GM12892 (cell line): ENCODE measurements at regions not wholly inside any gene's neighbourhood (a gene's known extent, or its start where the extent isn't known, plus 50 kb on each side); places are given as distances from the start of the nearest gene placed in this dataset.
"Not testable (repeated sequence)": the region's sequence is repeated elsewhere in the genome, so short reads cannot be mapped to it uniquely, and the experiment has no call there.

ENCODE experiments used
- DNase-seq: peaks from one replicate; pipeline ENCODE4 v3.0.0; 2011; ENCODE audit not compliant: insufficient read length
- FAIRE-seq: peaks from 2 replicates; lab custom pipeline; 2011; peaks lifted over from hg19 to GRCh38; lab: Jason Lieb, UNC
- POLR2A ChIP-seq: IDR thresholded peaks from 2 replicates; pipeline ENCODE4 v1.6.1; 2011; ENCODE audit warnings: low read depth, low read length, control low read depth
- POLR2AphosphoS5 ChIP-seq: IDR thresholded peaks from 2 replicates; pipeline ENCODE4 v1.6.1; 2011; ENCODE audit warnings: low read depth, low read length, control low read depth
- TAF1 ChIP-seq: IDR thresholded peaks from 2 replicates; pipeline ENCODE4 v1.6.1; 2011; ENCODE audit warnings: low read depth, mild to moderate bottlenecking, control low read depth, low read length, borderline replicate concordance

- no peak for DNase-seq
- no peak for TF ChIP-seq POLR2A
- no peak for TF ChIP-seq POLR2AphosphoS5
- TF ChIP-seq TAF1, result no peak
- no peak for FAIRE-seq
These were observed 239.4 kb downstream of the OXSM start for GRCh38 chr3:26029321-26029720.

- not testable (repeated sequence) for DNase-seq, FAIRE-seq
These were observed 252.2 kb downstream of the OXSM start for GRCh38 chr3:26042126-26042525.

GRCh38 chr3:26049951-26050350 is 260.1 kb downstream of the OXSM start:
- no peak for FAIRE-seq
- TF ChIP-seq TAF1 (no peak), POLR2A (no peak), POLR2AphosphoS5 (no peak)

DNA sequence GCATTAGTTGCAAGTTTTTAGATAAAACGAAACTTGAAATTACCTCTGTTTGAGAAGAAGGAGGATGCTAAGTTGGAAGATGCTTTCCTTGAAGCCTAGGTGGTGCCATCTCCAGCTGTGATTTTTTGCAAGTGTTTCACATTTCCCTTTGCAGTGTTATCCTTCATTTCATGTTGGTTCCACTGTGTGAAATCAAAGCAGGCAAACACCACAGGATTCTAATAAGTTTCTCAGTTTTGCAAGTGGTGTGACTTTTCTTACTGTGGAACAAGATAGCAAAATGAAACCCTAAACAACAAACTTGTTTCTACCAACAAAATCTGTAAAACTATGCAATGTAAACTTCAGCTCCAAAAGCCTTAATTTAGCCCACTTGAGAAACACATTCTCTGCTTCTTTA is 260.9 kb downstream of the OXSM start:
- TF ChIP-seq POLR2A (no peak), TAF1 (no peak), POLR2AphosphoS5 (no peak)
- FAIRE-seq (no peak), DNase-seq (no peak)

More at GRCh38 chr3:26049951-26050350, 260.1 kb downstream of the OXSM start:
- no peak for DNase-seq

GRCh38 chr3:26058901-26059321 is 269.0 kb downstream of the OXSM start:
- TF ChIP-seq POLR2A (no peak), POLR2AphosphoS5 (no peak), TAF1 (no peak)
- FAIRE-seq (no peak), DNase-seq (no peak)

DNA sequence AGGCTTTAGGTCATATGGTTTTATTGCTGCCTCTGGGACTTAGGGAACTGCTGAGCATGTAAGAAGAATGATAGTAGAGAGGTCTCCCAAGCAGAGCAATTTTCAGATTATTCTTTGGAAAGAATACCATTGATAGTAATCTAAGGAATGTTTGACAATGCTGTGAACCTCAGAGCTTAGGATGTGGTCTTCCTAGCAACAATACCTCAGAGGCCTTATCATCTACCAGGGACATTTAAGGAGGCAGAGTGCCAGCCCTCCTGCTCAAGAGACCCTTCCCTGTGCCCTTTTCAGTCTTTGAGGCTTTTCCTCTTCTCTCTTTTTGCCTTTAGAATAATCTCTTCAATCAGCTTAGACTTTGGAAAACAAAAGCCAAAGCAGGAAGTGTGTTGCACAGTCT is 272.1 kb downstream of the OXSM start:
- DNase-seq (no peak), FAIRE-seq (no peak)
- TF ChIP-seq POLR2A (no peak), TAF1 (no peak), POLR2AphosphoS5 (no peak)

DNA sequence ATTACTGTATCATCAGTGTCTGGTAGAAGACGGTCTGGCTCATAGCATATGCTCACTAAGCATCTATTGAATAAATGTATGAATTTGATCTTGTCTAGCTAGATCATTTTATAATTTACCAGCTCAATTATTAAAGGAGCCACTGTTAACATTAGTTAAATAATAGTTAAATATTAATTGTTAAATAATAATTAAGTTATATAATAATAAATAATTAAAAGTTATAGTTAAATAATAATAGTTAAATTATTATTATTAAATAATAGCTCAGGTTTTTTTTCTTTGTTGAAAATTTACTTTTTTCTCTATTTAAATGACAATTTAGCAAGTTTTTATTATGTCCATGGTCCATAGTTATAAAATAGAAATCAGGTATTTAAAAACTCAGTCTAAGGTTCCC is 274.4 kb downstream of the OXSM start:
- TF ChIP-seq TAF1, result no peak
- TF ChIP-seq POLR2AphosphoS5, result no peak
- no peak for DNase-seq
- FAIRE-seq, result no peak

DNA sequence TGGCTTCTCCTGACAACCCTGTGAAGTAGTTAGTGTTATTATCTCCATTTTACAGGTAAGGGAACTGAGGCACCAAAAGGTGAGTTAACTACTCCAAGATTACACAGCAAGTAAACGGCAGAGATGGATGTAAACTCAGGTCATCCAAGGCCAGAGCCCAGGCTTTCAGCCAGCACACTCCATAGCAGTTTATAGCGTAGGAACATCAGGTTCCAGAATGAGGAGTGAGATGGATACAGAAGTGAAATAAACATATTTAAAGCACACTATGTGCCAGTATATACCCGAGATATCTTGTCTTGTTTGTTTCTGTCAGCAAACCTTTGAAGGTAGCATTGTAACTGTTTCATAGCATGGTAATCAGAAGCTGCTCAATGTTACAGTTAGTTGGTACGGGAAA is 279.0 kb downstream of the OXSM start:
- no peak for FAIRE-seq
- TF ChIP-seq TAF1, result no peak
- no peak for TF ChIP-seq POLR2A
- TF ChIP-seq POLR2AphosphoS5, result no peak
- no peak for DNase-seq

DNA sequence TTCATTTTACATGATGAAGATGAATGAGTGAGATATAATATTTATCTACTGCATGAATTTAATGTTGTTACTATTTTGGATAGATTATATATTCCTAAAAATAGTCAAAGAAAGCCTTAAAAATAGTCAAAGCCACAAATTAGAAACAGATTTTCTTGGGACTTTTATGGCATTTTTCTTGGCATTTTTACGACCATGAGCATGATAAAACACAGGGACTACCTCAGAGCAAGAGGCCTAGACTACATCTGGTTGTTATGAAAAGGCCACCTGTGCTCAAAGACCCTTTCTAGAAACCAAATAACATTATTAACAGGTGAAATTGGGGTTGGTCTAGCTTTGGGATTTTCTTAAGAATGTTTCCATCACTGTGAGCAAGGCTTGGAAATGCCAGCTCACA is 281.0 kb downstream of the OXSM start:
- no peak for TF ChIP-seq POLR2AphosphoS5
- TF ChIP-seq POLR2A, result no peak
- no peak for TF ChIP-seq TAF1
- FAIRE-seq, result no peak

DNA sequence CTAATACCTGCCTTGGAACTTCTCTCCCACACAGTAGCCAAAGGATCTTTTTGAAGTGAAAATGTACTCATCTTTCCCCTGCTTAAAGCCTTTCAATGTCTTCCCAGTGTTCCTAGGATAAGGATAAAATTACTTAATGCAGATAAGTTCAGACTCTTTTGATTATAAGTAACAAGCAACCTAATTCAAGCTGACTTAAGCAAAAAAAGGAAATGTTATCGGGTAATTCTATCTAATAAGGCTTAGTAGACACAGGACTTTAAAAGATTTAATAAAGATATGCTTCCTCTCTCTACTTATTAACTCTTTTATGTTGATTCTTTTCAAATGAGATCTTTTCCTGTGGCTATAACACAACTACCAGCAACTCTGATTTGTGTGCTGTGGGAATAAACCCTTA is 284.2 kb downstream of the OXSM start:
- DNase-seq (no peak), FAIRE-seq (no peak)
- no peak for TF ChIP-seq POLR2AphosphoS5
- TF ChIP-seq POLR2A, result no peak
- no peak for TF ChIP-seq TAF1

More for the DNA sequence above, 281.0 kb downstream of the OXSM start:
- DNase-seq, result no peak

DNA sequence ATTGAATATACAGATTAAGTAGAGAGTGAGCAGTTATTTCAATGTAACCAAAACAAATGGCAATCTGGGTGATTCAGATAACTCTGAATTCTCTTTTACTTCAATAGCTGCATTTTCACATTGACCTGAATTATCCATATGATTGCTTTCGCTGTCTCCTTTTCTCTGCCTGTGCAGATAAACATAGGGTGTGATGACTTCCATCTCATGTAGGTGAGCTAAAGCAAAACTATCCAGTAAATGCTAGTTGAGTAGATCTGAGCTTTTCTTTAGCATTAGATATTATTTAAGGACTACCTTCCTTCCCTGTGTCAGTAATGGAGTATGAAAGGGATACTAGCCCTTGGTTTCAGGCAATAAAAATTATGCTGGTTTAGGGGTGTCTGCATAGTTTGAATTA is 288.6 kb downstream of the OXSM start:
- TF ChIP-seq POLR2AphosphoS5 (no peak), TAF1 (no peak), POLR2A (no peak)
- DNase-seq (no peak), FAIRE-seq (no peak)

DNA sequence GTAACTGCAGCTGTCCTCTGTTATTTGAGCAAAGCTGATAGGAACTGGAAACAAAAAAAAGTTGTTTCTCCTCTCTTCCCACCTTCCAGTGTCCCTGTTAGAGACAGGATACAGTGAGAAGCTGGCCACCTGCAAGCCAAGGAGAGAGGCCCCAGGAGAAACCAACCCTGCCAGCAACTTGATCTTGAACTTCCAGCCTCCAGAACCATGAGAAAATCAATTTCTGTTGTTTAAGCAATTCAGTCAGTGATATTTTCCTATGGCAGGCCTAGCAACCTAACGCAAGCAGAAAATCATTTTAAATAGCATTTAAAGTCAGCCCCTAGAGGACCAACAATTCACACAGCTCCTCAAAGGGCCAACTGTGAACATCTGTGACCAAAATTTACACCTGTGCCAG is 291.3 kb downstream of the OXSM start:
- no peak for DNase-seq
- FAIRE-seq, result no peak
- no peak for TF ChIP-seq POLR2A
- TF ChIP-seq TAF1, result no peak
- TF ChIP-seq POLR2AphosphoS5, result no peak

DNA sequence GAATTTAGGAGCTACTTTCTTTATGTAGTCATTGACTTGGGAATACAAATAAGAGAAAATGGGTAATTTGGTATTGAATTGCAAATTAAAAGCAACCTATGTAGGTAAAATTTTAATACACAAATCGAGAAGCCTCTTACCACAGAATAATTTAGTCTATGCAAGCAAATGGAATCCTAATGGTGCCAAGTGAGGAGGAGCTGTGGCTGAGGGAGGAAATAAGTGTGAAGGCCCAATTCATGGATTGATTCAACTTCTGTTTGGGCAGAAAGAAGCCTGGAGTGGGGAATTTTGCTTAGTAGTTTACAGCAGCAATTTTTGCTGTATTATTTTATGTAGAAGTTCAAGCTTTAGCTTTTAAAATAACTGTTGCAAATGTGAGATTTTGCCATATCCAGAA is 291.9 kb downstream of the OXSM start:
- FAIRE-seq (no peak), DNase-seq (no peak)
- TF ChIP-seq POLR2AphosphoS5 (no peak), POLR2A (no peak), TAF1 (no peak)
